Keratinocyte (primary cell): ENCODE measurements at regions not wholly inside any gene's neighbourhood (a gene's known extent, or its start where the extent isn't known, plus 50 kb on each side); places are given as distances from the start of the nearest gene placed in this dataset.

Experiments used
- DNase-seq: peaks from one replicate; pipeline ENCODE4 v3.0.0-alpha.2; 2011; ENCODE audit warnings: low read depth, missing footprints, low spot score
- FAIRE-seq: peaks from 2 replicates; lab custom pipeline; 2011; peaks lifted over from hg19 to GRCh38; lab: Jason Lieb, UNC
- H2AFZ ChIP-seq: 2 replicates; pipeline ENCODE4 v1.6.0; 2012; ENCODE audit warnings: low read length, control low read depth, inconsistent platforms; ENCODE audit not compliant: control insufficient read depth
- H3K27ac ChIP-seq: 2 replicates; pipeline ENCODE4 v1.5.1; 2011; ENCODE audit warnings: low read length; ENCODE audit not compliant: control insufficient read depth, insufficient read depth
- H3K27me3 ChIP-seq: 3 replicates; pipeline ENCODE4 v1.6.0; 2011; ENCODE audit warnings: low read length; ENCODE audit not compliant: control insufficient read depth, insufficient read depth; ENCODE audit errors: extremely low read depth
- H3K36me3 ChIP-seq, 2 experiments: 2 replicates in 1 of 2; 3 replicates in 1 of 2; pipeline ENCODE4 v1.5.1; 2011; ENCODE audit warnings: low read length in 2 of 2, mild to moderate bottlenecking in 1 of 2; ENCODE audit not compliant: control insufficient read depth in 2 of 2, insufficient read depth in 2 of 2; ENCODE audit errors: extremely low read depth in 1 of 2
- H3K4me1 ChIP-seq: 3 replicates; pipeline ENCODE4 v1.5.1; 2011; ENCODE audit warnings: low read length; ENCODE audit not compliant: control insufficient read depth, insufficient read depth; ENCODE audit errors: extremely low read depth
- H3K4me2 ChIP-seq: 3 replicates; pipeline ENCODE4 v1.6.0; 2011; ENCODE audit warnings: low read depth, low read length; ENCODE audit not compliant: control insufficient read depth, insufficient read depth; ENCODE audit errors: extremely low read depth
- H3K4me3 ChIP-seq, 3 experiments: fragments of 200-600 bp in 1 of 3; sonication (generic) in 1 of 3; 2 replicates in 2 of 3; 3 replicates in 1 of 3; pipeline ENCODE4 v1.5.1; 2011 to 2016; ENCODE audit warnings: low read length in 3 of 3, mild to moderate bottlenecking in 3 of 3, control low read depth in 2 of 3, inconsistent platforms in 1 of 3, low read depth in 1 of 3, mixed read lengths in 1 of 3, mixed run types in 1 of 3, moderate library complexity in 1 of 3; ENCODE audit not compliant: control insufficient read depth in 2 of 3, insufficient read depth in 2 of 3; ENCODE audit errors: extremely low read depth in 1 of 3
- H3K79me2 ChIP-seq: 2 replicates; pipeline ENCODE4 v1.6.0; 2012; ENCODE audit warnings: low read length; ENCODE audit not compliant: control insufficient read depth, insufficient read depth
- H3K9ac ChIP-seq: 3 replicates; pipeline ENCODE4 v1.6.0; 2011; ENCODE audit warnings: low read length; ENCODE audit not compliant: control insufficient read depth, insufficient read depth; ENCODE audit errors: extremely low read depth
- H3K9me1 ChIP-seq: 3 replicates; pipeline ENCODE4 v1.6.0; 2011; ENCODE audit warnings: low read length; ENCODE audit not compliant: control insufficient read depth, insufficient read depth; ENCODE audit errors: extremely low read depth
- H3K9me3 ChIP-seq: 2 replicates; pipeline ENCODE4 v1.5.1; 2012; ENCODE audit warnings: low read depth, low read length; ENCODE audit not compliant: control insufficient read depth
- H4K20me1 ChIP-seq: 3 replicates; pipeline ENCODE4 v1.6.0; 2011; ENCODE audit warnings: low read length; ENCODE audit not compliant: control insufficient read depth, insufficient read depth; ENCODE audit errors: extremely low read depth
- CTCF ChIP-seq, 3 experiments: IDR thresholded peaks in 1 of 3; conservative IDR thresholded peaks in 1 of 3; optimal IDR thresholded peaks in 1 of 3; 2 replicates in 2 of 3; 3 replicates in 1 of 3; pipeline versions ENCODE3 to v1.5.1; 2011; ENCODE audit warnings: low read length in 3 of 3, mild to moderate bottlenecking in 3 of 3, moderate library complexity in 2 of 3, control low read depth in 1 of 3, inconsistent platforms in 1 of 3; ENCODE audit not compliant: insufficient read depth in 2 of 3; ENCODE audit errors: extremely low read depth in 1 of 3
- EZH2 ChIP-seq: IDR thresholded peaks from one replicate; pipeline ENCODE4 v1.6.1; 2012; ENCODE audit warnings: inconsistent platforms, mild to moderate bottlenecking, low read length, moderate library complexity
- dilution Hi-C: fragments of 300-500 bp; cut with MboI; formaldehyde crosslinking; loops from one replicate; pipeline ENCODE4 v1.7.0; 2020; ENCODE audit warnings: low sequenced_read_pairs; ENCODE audit not compliant: extremely low pct_ligation_motif_present

GRCh38 chr12:124402248-124403066 lies 107.6 kb downstream of the RFLNA start:
- peaks cover 19% of the 10 kb centered on the region for H4K20me1 ChIP-seq

GRCh38 chr12:124401704-124402221 lies 106.9 kb downstream of the RFLNA start:
- Histone ChIP-seq H3K79me2 (peaks cover 4% of the 10 kb centered on the region), H4K20me1 (peaks cover 15% of the 10 kb centered on the region), H3K4me2 (no peak overlapping the region), H3K27ac (no peak overlapping the region), H3K4me1 (no peaks in the 10 kb centered on the region), H3K9me3 (no peaks in the 10 kb centered on the region), H3K4me3 (no peak overlapping the region), H3K27me3 (no peaks in the 10 kb centered on the region), H3K36me3 (peaks cover 31 to 43% of the 10 kb centered on the region in 2 experiments), H2AFZ (no peak overlapping the region), H3K9me1 (no peaks in the 10 kb centered on the region), H3K9ac (no peak overlapping the region)
- FAIRE-seq (no peak), DNase-seq (no peak)
- dilution Hi-C loops: no loop called here
- TF ChIP-seq CTCF (optimal IDR thresholded peaks at IDR 0.05 in 1 of 3, IDR thresholded peaks at IDR 0.05 in 1 of 3, conservative IDR thresholded peaks at IDR 0.05 in 1 of 3; ENCODE audit: extremely low read depth in 1 of 3, insufficient read depth in 2 of 3, low read length in 3 of 3): no peak
- TF ChIP-seq EZH2: no peak

More at GRCh38 chr12:124402248-124403066, 107.6 kb downstream of the RFLNA start:
- Histone ChIP-seq H3K27ac (no peak overlapping the region), H3K79me2 (peaks cover 10% of the 10 kb centered on the region), H2AFZ (no peak overlapping the region), H3K4me3 (no peak overlapping the region), H3K4me2 (no peak overlapping the region), H3K27me3 (no peaks in the 10 kb centered on the region), H3K36me3 (peaks cover 32 to 40% of the 10 kb centered on the region in 2 experiments), H3K9ac (no peak overlapping the region), H3K4me1 (no peaks in the 10 kb centered on the region), H3K9me3 (no peaks in the 10 kb centered on the region), H3K9me1 (no peaks in the 10 kb centered on the region)
- no peak for FAIRE-seq
- no peak for DNase-seq
- TF ChIP-seq EZH2 (no peak), CTCF (optimal IDR thresholded peaks at IDR 0.05 in 1 of 3, IDR thresholded peaks at IDR 0.05 in 1 of 3, conservative IDR thresholded peaks at IDR 0.05 in 1 of 3; ENCODE audit: extremely low read depth in 1 of 3, insufficient read depth in 2 of 3, low read length in 3 of 3) (no peak)
- dilution Hi-C loops: no loop called here
